ENCODE measurements at regions not wholly inside any gene's neighbourhood (a gene's known extent, or its start where the extent isn't known, plus 50 kb on each side); places are given as distances from the start of the nearest gene placed in this dataset.

DNA sequence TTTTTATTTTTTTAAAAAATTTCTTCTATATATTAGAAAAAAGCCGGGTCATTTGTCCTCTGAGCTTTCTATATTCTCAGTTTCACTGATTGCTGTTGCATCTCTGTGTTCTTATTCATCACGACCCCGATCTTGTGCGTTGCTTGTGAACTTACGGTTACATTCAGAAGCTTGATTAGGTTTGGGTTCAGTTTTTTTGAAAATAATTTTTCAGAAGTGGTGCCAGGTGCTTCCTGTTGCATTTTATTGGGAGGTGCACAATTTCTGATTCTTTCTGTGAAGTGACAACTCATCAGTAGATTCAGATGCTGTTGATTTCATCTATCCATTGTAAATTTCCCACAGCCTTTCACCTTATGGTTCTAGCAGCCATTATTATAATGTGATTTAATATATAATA lies 147.3 kb downstream of the INHBB start:
- DNase-seq (ENCODE audit: low read depth) (no peak), FAIRE-seq (no peak)
- TF ChIP-seq, protein P1, sequence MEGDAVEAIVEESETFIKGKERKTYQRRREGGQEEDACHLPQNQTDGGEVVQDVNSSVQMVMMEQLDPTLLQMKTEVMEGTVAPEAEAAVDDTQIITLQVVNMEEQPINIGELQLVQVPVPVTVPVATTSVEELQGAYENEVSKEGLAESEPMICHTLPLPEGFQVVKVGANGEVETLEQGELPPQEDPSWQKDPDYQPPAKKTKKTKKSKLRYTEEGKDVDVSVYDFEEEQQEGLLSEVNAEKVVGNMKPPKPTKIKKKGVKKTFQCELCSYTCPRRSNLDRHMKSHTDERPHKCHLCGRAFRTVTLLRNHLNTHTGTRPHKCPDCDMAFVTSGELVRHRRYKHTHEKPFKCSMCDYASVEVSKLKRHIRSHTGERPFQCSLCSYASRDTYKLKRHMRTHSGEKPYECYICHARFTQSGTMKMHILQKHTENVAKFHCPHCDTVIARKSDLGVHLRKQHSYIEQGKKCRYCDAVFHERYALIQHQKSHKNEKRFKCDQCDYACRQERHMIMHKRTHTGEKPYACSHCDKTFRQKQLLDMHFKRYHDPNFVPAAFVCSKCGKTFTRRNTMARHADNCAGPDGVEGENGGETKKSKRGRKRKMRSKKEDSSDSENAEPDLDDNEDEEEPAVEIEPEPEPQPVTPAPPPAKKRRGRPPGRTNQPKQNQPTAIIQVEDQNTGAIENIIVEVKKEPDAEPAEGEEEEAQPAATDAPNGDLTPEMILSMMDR (IDR thresholded peaks at IDR 0.05; ENCODE audit: insufficient read depth, low read depth, low read length) = no peak
- no peak for TF ChIP-seq EZH2 (IDR thresholded peaks at IDR 0.05; ENCODE audit: insufficient read depth, low read length)
- H3K79me2 ChIP-seq (ENCODE audit: insufficient read depth, low read length) = no peaks in the 10 kb centered on the region
- H3K36me3 Mint-ChIP-seq (ENCODE audit: low read depth, unreplicated experiment) = no peaks in the 10 kb centered on the region
- H3K27me3 ChIP-seq (ENCODE audit: insufficient read depth, low read length) = peaks cover 13% of the 10 kb centered on the region
- H2AFZ ChIP-seq (ENCODE audit: low read depth, low read length) = no peak overlapping the region
- H3K36me3 ChIP-seq (ENCODE audit: insufficient read depth, low read length) = no peaks in the 10 kb centered on the region
- no peaks in the 10 kb centered on the region for H3K4me1 ChIP-seq (ENCODE audit: insufficient read depth, low read length)
- no peak overlapping the region for H3K27ac Mint-ChIP-seq (ENCODE audit: unreplicated experiment)
- no peaks in the 10 kb centered on the region for H4K20me1 ChIP-seq (ENCODE audit: insufficient read depth, low read length)
- peaks cover 57% of the 10 kb centered on the region for H3K27me3 Mint-ChIP-seq (ENCODE audit: low read depth, unreplicated experiment)
- no peak overlapping the region for H3K4me3 Mint-ChIP-seq (ENCODE audit: unreplicated experiment)
- no peaks in the 10 kb centered on the region for H3K4me1 Mint-ChIP-seq (ENCODE audit: low read depth, unreplicated experiment)
- H3K9me3 ChIP-seq (ENCODE audit: insufficient read depth, low read depth, low read length) = no peaks in the 10 kb centered on the region
- H3K27ac ChIP-seq (ENCODE audit: low read depth, low read length) = no peak overlapping the region
- peaks cover 3% of the 10 kb centered on the region for H3K9me3 Mint-ChIP-seq (ENCODE audit: unreplicated experiment)
- no peak overlapping the region for H3K4me3 ChIP-seq (ENCODE audit: insufficient read depth, low read depth, low read length)
- no peak overlapping the region for H3K4me2 ChIP-seq (ENCODE audit: low read length)
- H3K9ac ChIP-seq (ENCODE audit: low read length) = no peak overlapping the region

DNA sequence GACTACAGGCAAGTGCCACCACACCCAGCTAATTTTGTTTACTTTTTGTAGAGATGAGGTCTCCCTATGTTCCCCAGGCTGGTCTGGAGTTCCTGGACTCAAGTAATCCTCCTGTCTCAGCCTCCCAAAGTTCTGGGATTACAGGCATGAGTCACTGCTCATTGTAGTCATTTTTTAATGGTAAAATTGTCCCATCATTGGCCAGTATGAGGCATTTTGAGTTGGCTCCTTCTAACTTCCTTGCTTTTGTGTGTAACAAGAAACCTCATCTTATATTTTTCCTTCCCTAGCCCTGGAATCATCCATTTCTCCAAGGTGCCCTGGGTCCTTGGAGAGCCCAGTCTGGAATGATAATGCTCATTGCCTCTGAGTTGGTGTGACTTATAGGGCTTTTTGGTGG lies 148.5 kb downstream of the INHBB start:
- H3K4me3 ChIP-seq (ENCODE audit: insufficient read depth, low read depth, low read length) = no peak overlapping the region
- no peak for DNase-seq (ENCODE audit: low read depth)
- H3K4me3 Mint-ChIP-seq (ENCODE audit: unreplicated experiment) = no peak overlapping the region
- H3K27ac Mint-ChIP-seq (ENCODE audit: unreplicated experiment) = no peak overlapping the region
- no peak for TF ChIP-seq EZH2 (IDR thresholded peaks at IDR 0.05; ENCODE audit: insufficient read depth, low read length)
- H3K79me2 ChIP-seq (ENCODE audit: insufficient read depth, low read length) = no peaks in the 10 kb centered on the region
- no peak overlapping the region for H2AFZ ChIP-seq (ENCODE audit: low read depth, low read length)
- no peak overlapping the region for H3K27ac ChIP-seq (ENCODE audit: low read depth, low read length)
- peaks cover 55% of the 10 kb centered on the region for H3K27me3 Mint-ChIP-seq (ENCODE audit: low read depth, unreplicated experiment)
- peaks cover 3% of the 10 kb centered on the region for H3K9me3 Mint-ChIP-seq (ENCODE audit: unreplicated experiment)
- no peak overlapping the region for H3K4me2 ChIP-seq (ENCODE audit: low read length)
- H3K4me1 ChIP-seq (ENCODE audit: insufficient read depth, low read length) = no peaks in the 10 kb centered on the region
- no peak for FAIRE-seq
- no peak overlapping the region for H3K9ac ChIP-seq (ENCODE audit: low read length)
- H4K20me1 ChIP-seq (ENCODE audit: insufficient read depth, low read length) = no peaks in the 10 kb centered on the region
- no peaks in the 10 kb centered on the region for H3K4me1 Mint-ChIP-seq (ENCODE audit: low read depth, unreplicated experiment)
- no peaks in the 10 kb centered on the region for H3K36me3 Mint-ChIP-seq (ENCODE audit: low read depth, unreplicated experiment)
- no peaks in the 10 kb centered on the region for H3K36me3 ChIP-seq (ENCODE audit: insufficient read depth, low read length)
- H3K9me3 ChIP-seq (ENCODE audit: insufficient read depth, low read depth, low read length) = no peaks in the 10 kb centered on the region
- H3K27me3 ChIP-seq (ENCODE audit: insufficient read depth, low read length) = peaks cover 8% of the 10 kb centered on the region

DNA sequence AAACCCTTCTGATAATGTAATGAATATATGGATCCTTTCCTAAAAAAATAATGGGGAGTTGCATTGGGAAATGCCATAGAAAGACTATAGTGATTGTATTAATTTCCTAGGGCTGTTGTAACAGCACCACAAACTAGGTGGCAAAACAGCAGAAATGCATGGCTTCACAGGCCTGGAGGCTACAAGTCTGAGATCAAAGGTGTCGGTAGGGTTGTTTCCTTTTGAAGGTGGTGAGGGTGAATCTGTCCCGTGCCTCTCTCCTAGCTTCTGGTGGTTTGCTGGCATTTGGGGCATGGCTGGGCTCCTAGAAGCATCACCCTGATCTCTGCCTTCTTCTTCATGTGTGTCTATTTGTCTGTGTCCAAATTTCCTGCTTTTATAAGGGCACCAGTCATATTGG lies 149.7 kb downstream of the INHBB start:
- H3K27ac Mint-ChIP-seq (ENCODE audit: unreplicated experiment) = no peak overlapping the region
- no peak for TF ChIP-seq EZH2 (IDR thresholded peaks at IDR 0.05; ENCODE audit: insufficient read depth, low read length)
- TF ChIP-seq, protein P1 (IDR thresholded peaks at IDR 0.05; ENCODE audit: insufficient read depth, low read depth, low read length) = no peak
- H3K79me2 ChIP-seq (ENCODE audit: insufficient read depth, low read length) = no peaks in the 10 kb centered on the region
- DNase-seq (ENCODE audit: low read depth) (no peak), FAIRE-seq (no peak)
- H3K4me3 Mint-ChIP-seq (ENCODE audit: unreplicated experiment) = no peak overlapping the region
- H3K4me1 ChIP-seq (ENCODE audit: insufficient read depth, low read length) = no peaks in the 10 kb centered on the region
- H3K36me3 Mint-ChIP-seq (ENCODE audit: low read depth, unreplicated experiment) = no peaks in the 10 kb centered on the region
- no peak overlapping the region for H3K27ac ChIP-seq (ENCODE audit: low read depth, low read length)
- H4K20me1 ChIP-seq (ENCODE audit: insufficient read depth, low read length) = no peaks in the 10 kb centered on the region
- no peak overlapping the region for H3K4me3 ChIP-seq (ENCODE audit: insufficient read depth, low read depth, low read length)
- H3K9me3 Mint-ChIP-seq (ENCODE audit: unreplicated experiment) = peaks cover 3% of the 10 kb centered on the region
- H3K4me1 Mint-ChIP-seq (ENCODE audit: low read depth, unreplicated experiment) = no peaks in the 10 kb centered on the region
- H3K27me3 ChIP-seq (ENCODE audit: insufficient read depth, low read length) = peaks cover 5% of the 10 kb centered on the region
- H3K9me3 ChIP-seq (ENCODE audit: insufficient read depth, low read depth, low read length) = no peaks in the 10 kb centered on the region
- peaks cover 60% of the 10 kb centered on the region for H3K27me3 Mint-ChIP-seq (ENCODE audit: low read depth, unreplicated experiment)
- no peak overlapping the region for H3K9ac ChIP-seq (ENCODE audit: low read length)
- no peaks in the 10 kb centered on the region for H3K36me3 ChIP-seq (ENCODE audit: insufficient read depth, low read length)
- no peak overlapping the region for H2AFZ ChIP-seq (ENCODE audit: low read depth, low read length)
- no peak overlapping the region for H3K4me2 ChIP-seq (ENCODE audit: low read length)

Measured in astrocyte (in vitro differentiated cells and primary cell).